Gastrocnemius medialis (tissue), 4 donors: ENCODE measurements at regions not wholly inside any gene's neighbourhood (a gene's known extent, or its start where the extent isn't known, plus 50 kb on each side); places are given as distances from the start of the nearest gene placed in this dataset.

Source experiments
- ATAC-seq, 2 donors: fragments of 150-250 bp; one replicate each; pipeline ENCODE4 v1.9.1; 2016
- DNase-seq, 2 donors: peaks; one replicate each; pipeline ENCODE4 v3.0.0-alpha.2; 2019
- H3K27ac ChIP-seq, 4 donors: fragments of 200-600 bp; sonication (generic); 1 replicate in 1 of 4; 2 replicates in 3 of 4; pipeline ENCODE4 v1.5.1; 2016 to 2018; ENCODE audit warnings: mild to moderate bottlenecking in 2 of 4, moderate library complexity in 1 of 4
- H3K27me3 ChIP-seq, 3 donors: fragments of 200-600 bp; sonication (generic) in 2 of 3; 1 replicate in 1 of 3; 2 replicates in 2 of 3; pipeline versions ENCODE4 v1.5.1 to v1.6.0; 2016 to 2019; ENCODE audit warnings: mild to moderate bottlenecking in 1 of 3, moderate library complexity in 1 of 3
- H3K36me3 ChIP-seq, 2 donors: fragments of 200-600 bp; sonication (generic) in 1 of 2; one replicate each; pipeline ENCODE4 v1.5.1; 2017 to 2018
- H3K4me1 ChIP-seq, 2 donors: fragments of 200-600 bp; sonication (generic) in 1 of 2; one replicate each; pipeline ENCODE4 v1.5.1; 2016 to 2017; ENCODE audit warnings: mild to moderate bottlenecking in 2 of 2
- H3K4me3 ChIP-seq, 4 donors: fragments of 200-600 bp; sonication (generic) in 3 of 4; 1 replicate in 1 of 4; 2 replicates in 3 of 4; pipeline ENCODE4 v1.5.1; 2016 to 2019; ENCODE audit warnings: mild to moderate bottlenecking in 2 of 4
- H3K9me3 ChIP-seq, 3 donors: fragments of 200-600 bp; sonication (generic) in 2 of 3; 1 replicate in 1 of 3; 2 replicates in 2 of 3; pipeline ENCODE4 v1.5.1; 2016 to 2019
- POLR2A ChIP-seq, 2 donors: fragments of 450-650 bp; IDR thresholded peaks; one replicate each; pipeline ENCODE4 v1.6.1; 2017; ENCODE audit warnings: antibody characterized with exemption in 2 of 2, mild to moderate bottlenecking in 2 of 2, moderate library complexity in 2 of 2
- in situ Hi-C, 4 donors: fragments of 200-750 bp; cut with MboI; loops; one replicate each; pipeline versions ENCODE4 v1.15.0 to v1.8.0; 2017; ENCODE audit warnings: low sequenced_read_pairs in 4 of 4
- intact Hi-C: fragments of 100-400 bp; cut with DNase I; formaldehyde crosslinking; loops from one replicate; pipeline ENCODE4 v1.15.1; 2023; ENCODE audit warnings: low total_unique reads
- TF ChIP-seq, protein P1 (sequence below), 5 experiments: fragments of 450-650 bp in 3 of 5; fragments of 200-600 bp in 2 of 5; sonication (generic) in 2 of 5; IDR thresholded peaks in 4 of 5; conservative IDR thresholded peaks in 1 of 5; 1 replicate in 4 of 5; 2 replicates in 1 of 5; pipeline ENCODE4 v1.5.1; 2016 to 2019; ENCODE audit warnings: antibody characterized with exemption in 5 of 5, mild to moderate bottlenecking in 3 of 5, moderate library complexity in 3 of 5

DNA sequence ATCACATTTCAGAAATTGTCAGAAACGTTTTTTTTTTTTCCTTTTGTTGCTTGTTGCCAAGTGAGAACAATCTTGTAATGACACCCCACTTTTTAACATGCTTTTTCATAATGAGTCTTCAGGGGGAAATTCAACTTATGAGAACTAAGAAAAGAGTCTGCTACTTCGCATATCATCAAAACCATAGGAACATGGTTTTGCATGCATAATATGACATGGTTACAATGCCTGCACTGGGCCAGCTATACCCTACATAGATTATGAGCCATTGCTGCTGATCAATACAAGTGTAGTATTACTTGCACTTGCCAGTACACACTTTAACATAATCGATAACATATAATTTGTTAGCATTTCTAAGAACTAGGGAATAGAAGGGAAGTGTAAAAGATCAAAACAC, 191.0 kb upstream of the NBEA start:
- DNase-seq = no peak
- H3K27ac ChIP-seq = no peak overlapping the region
- TF ChIP-seq POLR2A (IDR thresholded peaks at IDR 0.05) = no peak
- TF ChIP-seq, protein P1, sequence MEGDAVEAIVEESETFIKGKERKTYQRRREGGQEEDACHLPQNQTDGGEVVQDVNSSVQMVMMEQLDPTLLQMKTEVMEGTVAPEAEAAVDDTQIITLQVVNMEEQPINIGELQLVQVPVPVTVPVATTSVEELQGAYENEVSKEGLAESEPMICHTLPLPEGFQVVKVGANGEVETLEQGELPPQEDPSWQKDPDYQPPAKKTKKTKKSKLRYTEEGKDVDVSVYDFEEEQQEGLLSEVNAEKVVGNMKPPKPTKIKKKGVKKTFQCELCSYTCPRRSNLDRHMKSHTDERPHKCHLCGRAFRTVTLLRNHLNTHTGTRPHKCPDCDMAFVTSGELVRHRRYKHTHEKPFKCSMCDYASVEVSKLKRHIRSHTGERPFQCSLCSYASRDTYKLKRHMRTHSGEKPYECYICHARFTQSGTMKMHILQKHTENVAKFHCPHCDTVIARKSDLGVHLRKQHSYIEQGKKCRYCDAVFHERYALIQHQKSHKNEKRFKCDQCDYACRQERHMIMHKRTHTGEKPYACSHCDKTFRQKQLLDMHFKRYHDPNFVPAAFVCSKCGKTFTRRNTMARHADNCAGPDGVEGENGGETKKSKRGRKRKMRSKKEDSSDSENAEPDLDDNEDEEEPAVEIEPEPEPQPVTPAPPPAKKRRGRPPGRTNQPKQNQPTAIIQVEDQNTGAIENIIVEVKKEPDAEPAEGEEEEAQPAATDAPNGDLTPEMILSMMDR (IDR thresholded peaks at IDR 0.05 in 4 of 5, conservative IDR thresholded peaks at IDR 0.05 in 1 of 5) = no peak
- H3K27me3 ChIP-seq = no peaks in the 10 kb centered on the region
- H3K4me3 ChIP-seq = no peak overlapping the region
- intact Hi-C loops = no loop called here
- peaks cover 0 to 11% of the 10 kb centered on the region in 2 donors for H3K4me1 ChIP-seq
- H3K36me3 ChIP-seq = no peaks in the 10 kb centered on the region
- ATAC-seq = no peak
- no peaks in the 10 kb centered on the region for H3K9me3 ChIP-seq
- in situ Hi-C loops = no loop called here

DNA sequence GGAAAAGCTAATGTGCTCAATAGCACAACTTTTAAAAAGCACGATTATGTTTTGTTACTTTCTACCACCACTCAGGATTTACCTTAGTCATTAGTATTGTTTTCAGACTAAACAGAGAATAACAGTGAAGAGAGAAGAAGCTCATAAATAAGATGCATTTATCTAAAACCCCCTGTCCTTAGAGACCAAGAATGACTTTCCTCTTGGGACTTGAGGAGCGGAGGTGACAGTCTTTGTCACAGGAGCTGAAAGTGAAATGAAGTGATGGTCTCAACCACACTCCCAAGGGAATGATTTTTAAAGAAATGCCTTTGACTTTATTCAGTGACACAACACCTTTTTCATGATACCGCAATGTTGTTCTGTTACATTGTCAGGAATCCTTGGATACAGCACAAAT, 190.6 kb upstream of the NBEA start:
- TF ChIP-seq, protein P1 (IDR thresholded peaks at IDR 0.05 in 4 of 5, conservative IDR thresholded peaks at IDR 0.05 in 1 of 5) = no peak
- TF ChIP-seq POLR2A (IDR thresholded peaks at IDR 0.05) = no peak
- Histone ChIP-seq H3K27me3 (no peaks in the 10 kb centered on the region), H3K4me3 (no peak overlapping the region), H3K9me3 (no peaks in the 10 kb centered on the region), H3K27ac (no peak overlapping the region), H3K36me3 (no peaks in the 10 kb centered on the region), H3K4me1 (peaks cover 0 to 11% of the 10 kb centered on the region in 2 donors)
- intact Hi-C loops = no loop called here
- in situ Hi-C loops = no loop called here
- ATAC-seq (no peak), DNase-seq (no peak)

DNA sequence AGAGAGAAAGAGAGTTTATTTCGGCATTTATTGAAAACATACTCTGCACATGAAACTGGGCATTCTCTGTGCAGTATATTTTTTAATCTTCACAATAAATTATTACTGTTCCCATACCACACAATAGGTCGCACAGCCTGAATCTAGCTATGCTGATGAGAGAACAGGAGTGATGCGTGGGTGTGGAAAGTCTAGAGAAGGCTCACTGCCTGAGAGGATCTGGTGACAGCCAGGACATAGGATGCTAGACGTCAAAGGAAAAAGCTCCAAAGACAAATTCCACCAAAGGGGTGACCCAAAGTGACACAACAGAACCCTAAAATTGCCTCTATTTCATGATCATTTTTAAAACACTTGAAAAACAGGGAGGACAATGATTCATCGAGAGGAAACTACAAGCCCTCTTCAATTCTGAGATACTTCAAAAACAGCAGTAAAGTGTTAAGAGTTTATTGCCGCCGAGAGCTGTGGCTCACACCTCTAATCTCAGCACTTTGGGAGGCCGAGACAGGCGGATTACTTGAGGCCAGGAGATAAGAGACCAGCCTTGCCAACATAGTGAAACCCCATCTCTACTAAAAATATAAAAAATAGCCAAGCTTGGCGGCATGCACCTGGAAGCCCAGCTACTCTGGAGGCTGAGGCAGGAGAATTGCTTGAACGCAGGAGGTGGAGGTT, 189.6 kb upstream of the NBEA start:
- TF ChIP-seq POLR2A (IDR thresholded peaks at IDR 0.05) = no peak
- TF ChIP-seq, protein P1 (IDR thresholded peaks at IDR 0.05 in 4 of 5, conservative IDR thresholded peaks at IDR 0.05 in 1 of 5) = no peak
- intact Hi-C loops (no loop called here), in situ Hi-C loops (no loop called here)
- peaks cover 0 to 11% of the 10 kb centered on the region in 2 donors for H3K4me1 ChIP-seq
- DNase-seq (no peak), ATAC-seq (no peak)
- no peak overlapping the region for H3K4me3 ChIP-seq
- no peaks in the 10 kb centered on the region for H3K9me3 ChIP-seq
- H3K27ac ChIP-seq = no peak overlapping the region
- no peaks in the 10 kb centered on the region for H3K36me3 ChIP-seq
- no peaks in the 10 kb centered on the region for H3K27me3 ChIP-seq

DNA sequence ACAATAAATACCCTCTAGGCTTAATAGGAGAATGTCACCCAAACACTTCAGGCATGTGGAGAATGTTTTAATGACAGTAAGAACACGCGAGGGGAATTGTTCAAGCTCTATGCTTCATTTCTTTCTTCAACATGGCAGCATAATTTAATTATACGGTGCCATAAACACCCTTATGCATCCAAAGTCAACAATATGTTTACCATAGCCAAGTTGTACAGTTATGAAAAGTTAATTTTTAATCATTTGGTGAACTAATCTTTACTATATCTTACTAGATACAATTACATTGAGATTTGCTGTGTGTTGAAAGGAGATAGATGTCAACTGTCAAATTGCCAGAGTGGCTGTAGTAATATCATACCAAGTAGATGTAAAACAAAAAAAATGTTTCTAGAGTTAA, 185.9 kb upstream of the NBEA start:
- no peak for ATAC-seq
- no peak overlapping the region for H3K4me3 ChIP-seq
- TF ChIP-seq, protein P1 (IDR thresholded peaks at IDR 0.05 in 4 of 5, conservative IDR thresholded peaks at IDR 0.05 in 1 of 5) = no peak
- no peak for TF ChIP-seq POLR2A (IDR thresholded peaks at IDR 0.05)

DNA sequence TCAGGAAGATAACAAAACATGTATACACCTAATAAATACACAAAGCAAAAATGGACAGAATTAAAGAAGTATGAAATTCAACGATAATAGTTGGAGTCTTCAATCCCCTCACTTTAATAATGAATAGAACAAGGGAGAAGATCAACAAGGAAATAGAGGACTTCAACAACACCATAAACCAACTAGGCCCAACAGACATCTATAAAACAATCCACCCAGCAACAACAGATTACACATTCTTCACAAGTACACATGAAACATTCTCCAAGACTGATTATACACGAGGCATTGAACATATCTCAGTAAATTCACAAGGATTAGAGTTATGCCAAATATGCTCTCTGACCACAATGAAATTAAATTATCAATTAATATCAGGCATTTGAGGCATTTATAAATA, 185.5 kb upstream of the NBEA start:
- Histone ChIP-seq H3K36me3 (no peaks in the 10 kb centered on the region), H3K27me3 (no peaks in the 10 kb centered on the region), H3K9me3 (no peaks in the 10 kb centered on the region), H3K4me1 (no peaks in the 10 kb centered on the region), H3K4me3 (no peak overlapping the region), H3K27ac (no peak overlapping the region)
- intact Hi-C loops = no loop called here
- no peak for DNase-seq
- TF ChIP-seq, protein P1 (IDR thresholded peaks at IDR 0.05 in 4 of 5, conservative IDR thresholded peaks at IDR 0.05 in 1 of 5) = no peak
- TF ChIP-seq POLR2A (IDR thresholded peaks at IDR 0.05) = no peak
- no peak for ATAC-seq
- in situ Hi-C loops = no loop called here

More for the DNA sequence above, 185.9 kb upstream of the NBEA start:
- in situ Hi-C loops (no loop called here), intact Hi-C loops (no loop called here)
- H3K27me3 ChIP-seq = no peaks in the 10 kb centered on the region
- DNase-seq = no peak
- H3K27ac ChIP-seq = no peak overlapping the region
- H3K9me3 ChIP-seq = no peaks in the 10 kb centered on the region
- no peaks in the 10 kb centered on the region for H3K4me1 ChIP-seq
- no peaks in the 10 kb centered on the region for H3K36me3 ChIP-seq
